ENCODE measurements at regions not wholly inside any gene's neighbourhood (a gene's known extent, or its start where the extent isn't known, plus 50 kb on each side); places are given as distances from the start of the nearest gene placed in this dataset.

- no peak overlapping the region for H3K4me3 ChIP-seq (replicated peaks; ENCODE audit: low read depth, low read length)
- DNase-seq (ENCODE audit: extremely low read depth, insufficient read length), result no peak
- H3K27me3 ChIP-seq (replicated peaks; ENCODE audit: control insufficient read depth, insufficient read depth, low read length), result no peaks in the 10 kb centered on the region
- no peaks in the 10 kb centered on the region for H3K36me3 ChIP-seq (ENCODE audit: control insufficient read depth, insufficient read depth, low read length)
- no peak for TF ChIP-seq CTCF (IDR thresholded peaks at IDR 0.05; ENCODE audit: insufficient read depth, low read length, poor library complexity, severe bottlenecking)
Measured at GRCh38 chr6:130661077-130661476, 166.1 kb upstream of the SMLR1 start.

GRCh38 chr6:130666786-130667185 lies 160.4 kb upstream of the SMLR1 start:
- no peaks in the 10 kb centered on the region for H3K27me3 ChIP-seq (replicated peaks; ENCODE audit: control insufficient read depth, insufficient read depth, low read length)
- H3K4me3 ChIP-seq (replicated peaks; ENCODE audit: low read depth, low read length), result no peak overlapping the region
- DNase-seq (ENCODE audit: extremely low read depth, insufficient read length), result no peak
- no peaks in the 10 kb centered on the region for H3K36me3 ChIP-seq (ENCODE audit: control insufficient read depth, insufficient read depth, low read length)
- TF ChIP-seq CTCF (IDR thresholded peaks at IDR 0.05; ENCODE audit: insufficient read depth, low read length, poor library complexity, severe bottlenecking), result no peak

- no peaks in the 10 kb centered on the region for H3K36me3 ChIP-seq (ENCODE audit: control insufficient read depth, insufficient read depth, low read length)
- H3K27me3 ChIP-seq (replicated peaks; ENCODE audit: control insufficient read depth, insufficient read depth, low read length), result no peaks in the 10 kb centered on the region
- TF ChIP-seq CTCF (IDR thresholded peaks at IDR 0.05; ENCODE audit: insufficient read depth, low read length, poor library complexity, severe bottlenecking), result no peak
- H3K4me3 ChIP-seq (replicated peaks; ENCODE audit: low read depth, low read length), result no peak overlapping the region
- no peak for DNase-seq (ENCODE audit: extremely low read depth, insufficient read length)
Measured at GRCh38 chr6:130670142-130670541, 157.1 kb upstream of the SMLR1 start.

GRCh38 chr6:130671119-130671518 lies 156.1 kb upstream of the SMLR1 start:
- no peak for TF ChIP-seq CTCF (IDR thresholded peaks at IDR 0.05; ENCODE audit: insufficient read depth, low read length, poor library complexity, severe bottlenecking)
- Histone ChIP-seq H3K36me3 (ENCODE audit: control insufficient read depth, insufficient read depth, low read length) (no peaks in the 10 kb centered on the region), H3K27me3 (replicated peaks; ENCODE audit: control insufficient read depth, insufficient read depth, low read length) (no peaks in the 10 kb centered on the region), H3K4me3 (replicated peaks; ENCODE audit: low read depth, low read length) (no peak overlapping the region)
- no peak for DNase-seq (ENCODE audit: extremely low read depth, insufficient read length)

- H3K4me3 ChIP-seq (replicated peaks; ENCODE audit: low read depth, low read length), result no peak overlapping the region
- no peak for DNase-seq (ENCODE audit: extremely low read depth, insufficient read length)
- TF ChIP-seq CTCF (IDR thresholded peaks at IDR 0.05; ENCODE audit: insufficient read depth, low read length, poor library complexity, severe bottlenecking), result no peak
- no peaks in the 10 kb centered on the region for H3K36me3 ChIP-seq (ENCODE audit: control insufficient read depth, insufficient read depth, low read length)
- H3K27me3 ChIP-seq (replicated peaks; ENCODE audit: control insufficient read depth, insufficient read depth, low read length), result no peaks in the 10 kb centered on the region
Measured at GRCh38 chr6:130671577-130671976, 155.6 kb upstream of the SMLR1 start.

- Histone ChIP-seq H3K27me3 (replicated peaks; ENCODE audit: control insufficient read depth, insufficient read depth, low read length) (no peaks in the 10 kb centered on the region), H3K36me3 (ENCODE audit: control insufficient read depth, insufficient read depth, low read length) (no peaks in the 10 kb centered on the region), H3K4me3 (replicated peaks; ENCODE audit: low read depth, low read length) (no peak overlapping the region)
- no peak for DNase-seq (ENCODE audit: extremely low read depth, insufficient read length)
- no peak for TF ChIP-seq CTCF (IDR thresholded peaks at IDR 0.05; ENCODE audit: insufficient read depth, low read length, poor library complexity, severe bottlenecking)
Measured at GRCh38 chr6:130672153-130672552, 155.1 kb upstream of the SMLR1 start.
